ENCODE measurements at regions not wholly inside any gene's neighbourhood (a gene's known extent, or its start where the extent isn't known, plus 50 kb on each side); places are given as distances from the start of the nearest gene placed in this dataset.

DNA sequence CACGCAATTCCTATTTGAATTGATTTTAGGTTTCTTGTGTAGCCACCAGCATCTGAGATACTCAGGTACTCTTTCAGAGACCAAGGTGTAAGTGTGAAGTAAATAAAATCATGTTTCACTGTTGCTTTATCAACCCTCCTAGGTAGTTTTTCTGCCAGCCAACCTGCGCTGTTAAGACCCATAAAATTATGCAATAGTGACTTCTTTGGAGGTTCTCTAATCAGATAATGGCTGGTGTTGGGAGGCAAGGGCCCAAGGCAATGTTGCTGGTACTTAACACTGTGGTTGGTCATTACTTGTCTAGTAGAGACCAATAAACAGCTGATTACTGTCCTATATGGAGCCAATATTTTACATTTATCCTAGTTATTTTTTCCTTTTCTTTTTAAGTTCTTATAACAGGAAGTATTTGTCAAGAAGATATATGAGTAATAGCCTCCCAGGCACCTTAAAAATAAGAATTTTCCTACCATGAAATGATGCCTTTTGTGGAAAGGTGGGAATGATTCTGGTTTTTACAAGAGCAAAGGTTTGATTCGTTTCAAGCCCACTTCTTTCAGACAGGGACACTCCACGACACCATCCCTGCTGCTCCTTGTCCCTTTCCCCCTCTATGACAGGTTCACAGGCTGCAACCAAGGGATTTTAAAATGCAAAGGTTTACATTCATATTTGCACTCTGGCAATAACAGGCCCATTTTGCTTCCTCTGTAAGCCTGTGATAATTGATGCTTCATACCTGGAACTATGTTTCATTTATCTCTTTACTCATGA, 259.3 kb downstream of the MEIS1 start:
- TF ChIP-seq, protein P1, sequence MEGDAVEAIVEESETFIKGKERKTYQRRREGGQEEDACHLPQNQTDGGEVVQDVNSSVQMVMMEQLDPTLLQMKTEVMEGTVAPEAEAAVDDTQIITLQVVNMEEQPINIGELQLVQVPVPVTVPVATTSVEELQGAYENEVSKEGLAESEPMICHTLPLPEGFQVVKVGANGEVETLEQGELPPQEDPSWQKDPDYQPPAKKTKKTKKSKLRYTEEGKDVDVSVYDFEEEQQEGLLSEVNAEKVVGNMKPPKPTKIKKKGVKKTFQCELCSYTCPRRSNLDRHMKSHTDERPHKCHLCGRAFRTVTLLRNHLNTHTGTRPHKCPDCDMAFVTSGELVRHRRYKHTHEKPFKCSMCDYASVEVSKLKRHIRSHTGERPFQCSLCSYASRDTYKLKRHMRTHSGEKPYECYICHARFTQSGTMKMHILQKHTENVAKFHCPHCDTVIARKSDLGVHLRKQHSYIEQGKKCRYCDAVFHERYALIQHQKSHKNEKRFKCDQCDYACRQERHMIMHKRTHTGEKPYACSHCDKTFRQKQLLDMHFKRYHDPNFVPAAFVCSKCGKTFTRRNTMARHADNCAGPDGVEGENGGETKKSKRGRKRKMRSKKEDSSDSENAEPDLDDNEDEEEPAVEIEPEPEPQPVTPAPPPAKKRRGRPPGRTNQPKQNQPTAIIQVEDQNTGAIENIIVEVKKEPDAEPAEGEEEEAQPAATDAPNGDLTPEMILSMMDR (IDR thresholded peaks at IDR 0.05 in 2 of 3, conservative IDR thresholded peaks at IDR 0.05 in 1 of 3; ENCODE audit: control insufficient read depth in 2 of 3, extremely low read depth in 1 of 3, insufficient read depth in 1 of 3, low read depth in 3 of 3, low read length in 3 of 3), result no peak
- TF ChIP-seq TBL1XR1 (IDR thresholded peaks at IDR 0.05; ENCODE audit: low read depth, low read length) (no peak), EZH2 (IDR thresholded peaks at IDR 0.05; ENCODE audit: borderline replicate concordance, control insufficient read depth, low read depth, low read length) (no peak), RCOR1 (conservative IDR thresholded peaks at IDR 0.05; ENCODE audit: low read depth, low read length) (no peak), POLR2A (IDR thresholded peaks at IDR 0.05; ENCODE audit: low read depth, low read length) (no peak)
- TF ChIP-seq, protein P2, sequence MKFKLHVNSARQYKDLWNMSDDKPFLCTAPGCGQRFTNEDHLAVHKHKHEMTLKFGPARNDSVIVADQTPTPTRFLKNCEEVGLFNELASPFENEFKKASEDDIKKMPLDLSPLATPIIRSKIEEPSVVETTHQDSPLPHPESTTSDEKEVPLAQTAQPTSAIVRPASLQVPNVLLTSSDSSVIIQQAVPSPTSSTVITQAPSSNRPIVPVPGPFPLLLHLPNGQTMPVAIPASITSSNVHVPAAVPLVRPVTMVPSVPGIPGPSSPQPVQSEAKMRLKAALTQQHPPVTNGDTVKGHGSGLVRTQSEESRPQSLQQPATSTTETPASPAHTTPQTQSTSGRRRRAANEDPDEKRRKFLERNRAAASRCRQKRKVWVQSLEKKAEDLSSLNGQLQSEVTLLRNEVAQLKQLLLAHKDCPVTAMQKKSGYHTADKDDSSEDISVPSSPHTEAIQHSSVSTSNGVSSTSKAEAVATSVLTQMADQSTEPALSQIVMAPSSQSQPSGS (IDR thresholded peaks at IDR 0.05; ENCODE audit: low read length), result no peak

Measured in GM12878 (cell line).